ENCODE measurements at regions not wholly inside any gene's neighbourhood (a gene's known extent, or its start where the extent isn't known, plus 50 kb on each side); places are given as distances from the start of the nearest gene placed in this dataset.

- no peaks in the 10 kb centered on the region for H3K4me1 Mint-ChIP-seq
- POLR2A ChIA-PET, result no interaction called here
- no peak overlapping the region for H3K4me2 ChIP-seq (replicated peaks; ENCODE audit: low read depth, low read length, poor library complexity, severe bottlenecking)
- CTCF ChIA-PET, result interaction anchor here (1.0 kb wide), 1 partner anchor 10 kb away, joined by 3 read pairs; no protein-coding TSS in a partner anchor
- H3K79me2 ChIP-seq (ENCODE audit: control insufficient read depth, insufficient read depth, low read length), result no peaks in the 10 kb centered on the region
- H3K9ac ChIP-seq (ENCODE audit: low read length), result no peak overlapping the region
- H3K36me3 ChIP-seq (replicated peaks in 1 of 2; ENCODE audit: control extremely low read depth in 1 of 2, control insufficient read depth in 1 of 2, extremely low read depth in 1 of 2, insufficient read depth in 2 of 2, low read length in 1 of 2), result no peaks in the 10 kb centered on the region
- no CpG with 5 or more reads among the region's 2 CpGs for WGBS (ENCODE audit: insufficient coverage)
- H3K4me3 Mint-ChIP-seq, result no peak overlapping the region
- no peak overlapping the region for H3K27ac ChIP-seq (ENCODE audit: low read length in 2 of 2)
- intact Hi-C loops (cut with micrococcal nuclease), result no loop called here
- no peaks in the 10 kb centered on the region for H3K9me3 ChIP-seq (ENCODE audit: control extremely low read depth in 1 of 3, control insufficient read depth in 2 of 3, insufficient read depth in 1 of 3, low read length in 2 of 3)
- no peaks in the 10 kb centered on the region for H3K9me3 Mint-ChIP-seq (ENCODE audit: insufficient read depth)
- no peak for ATAC-seq (ENCODE audit: low read depth)
- no peak overlapping the region for H3K27ac Mint-ChIP-seq
- H3K4me3 ChIP-seq (ENCODE audit: control extremely low read depth in 1 of 5, extremely low read depth in 1 of 5, insufficient read depth in 1 of 5, low read depth in 2 of 5, low read length in 4 of 5), result no peak overlapping the region
- H2AFZ ChIP-seq (ENCODE audit: insufficient read depth, low read depth, low read length, poor library complexity, severe bottlenecking), result no peak overlapping the region
- no peak for TF ChIP-seq EZH2 (IDR thresholded peaks at IDR 0.05; ENCODE audit: borderline replicate concordance, insufficient read depth, low read depth, low read length, poor library complexity, severe bottlenecking)
- no peak for TF ChIP-seq CTCF (IDR thresholded peaks at IDR 0.05)
- no peak for DNase-seq
- no peaks in the 10 kb centered on the region for H3K27me3 ChIP-seq (replicated peaks in 1 of 4; ENCODE audit: control extremely low read depth in 1 of 4, control insufficient read depth in 3 of 4, insufficient read depth in 4 of 4, low read length in 3 of 4)
- no peaks in the 10 kb centered on the region for H3K4me1 ChIP-seq (ENCODE audit: control insufficient read depth in 2 of 2, insufficient read depth in 2 of 2, low read length in 2 of 2)
- no peaks in the 10 kb centered on the region for H4K20me1 ChIP-seq (ENCODE audit: control insufficient read depth, insufficient read depth, low read length, poor library complexity, severe bottlenecking)
- no peaks in the 10 kb centered on the region for H3K27me3 Mint-ChIP-seq
These were observed 231.9 kb upstream of the GRM3 start for GRCh38 chr7:86411814-86412213.

GRCh38 chr7:86407291-86407690, 236.4 kb upstream of the GRM3 start:
- Mint-ChIP-seq H3K4me3 (no peak overlapping the region), H3K9me3 (ENCODE audit: insufficient read depth) (no peaks in the 10 kb centered on the region), H3K4me1 (no peaks in the 10 kb centered on the region), H3K27ac (no peak overlapping the region), H3K27me3 (no peaks in the 10 kb centered on the region)
- no peak overlapping the region for H3K4me2 ChIP-seq (replicated peaks; ENCODE audit: low read depth, low read length, poor library complexity, severe bottlenecking)
- H3K79me2 ChIP-seq (ENCODE audit: control insufficient read depth, insufficient read depth, low read length), result no peaks in the 10 kb centered on the region
- no peak for DNase-seq
- H3K4me1 ChIP-seq (ENCODE audit: control insufficient read depth in 2 of 2, insufficient read depth in 2 of 2, low read length in 2 of 2), result no peaks in the 10 kb centered on the region
- no peak overlapping the region for H3K4me3 ChIP-seq (ENCODE audit: control extremely low read depth in 1 of 5, extremely low read depth in 1 of 5, insufficient read depth in 1 of 5, low read depth in 2 of 5, low read length in 4 of 5)
- H2AFZ ChIP-seq (ENCODE audit: insufficient read depth, low read depth, low read length, poor library complexity, severe bottlenecking), result no peak overlapping the region
- intact Hi-C loops (cut with micrococcal nuclease), result no loop called here
- no peaks in the 10 kb centered on the region for H4K20me1 ChIP-seq (ENCODE audit: control insufficient read depth, insufficient read depth, low read length, poor library complexity, severe bottlenecking)
- POLR2A ChIA-PET, result no interaction called here
- H3K9me3 ChIP-seq (ENCODE audit: control extremely low read depth in 1 of 3, control insufficient read depth in 2 of 3, insufficient read depth in 1 of 3, low read length in 2 of 3), result no peaks in the 10 kb centered on the region
- WGBS (ENCODE audit: insufficient coverage), result 96% methylated on average over 7 of the region's 7 CpGs
- H3K9ac ChIP-seq (ENCODE audit: low read length), result no peak overlapping the region
- CTCF ChIA-PET, result no interaction called here
- H3K27ac ChIP-seq (ENCODE audit: low read length in 2 of 2), result no peak overlapping the region
- ATAC-seq (ENCODE audit: low read depth), result no peak
- TF ChIP-seq CTCF (IDR thresholded peaks at IDR 0.05) (no peak), EZH2 (IDR thresholded peaks at IDR 0.05; ENCODE audit: borderline replicate concordance, insufficient read depth, low read depth, low read length, poor library complexity, severe bottlenecking) (no peak)
- no peaks in the 10 kb centered on the region for H3K27me3 ChIP-seq (replicated peaks in 1 of 4; ENCODE audit: control extremely low read depth in 1 of 4, control insufficient read depth in 3 of 4, insufficient read depth in 4 of 4, low read length in 3 of 4)
- no peaks in the 10 kb centered on the region for H3K36me3 ChIP-seq (replicated peaks in 1 of 2; ENCODE audit: control extremely low read depth in 1 of 2, control insufficient read depth in 1 of 2, extremely low read depth in 1 of 2, insufficient read depth in 2 of 2, low read length in 1 of 2)
